ENCODE measurements at regions not wholly inside any gene's neighbourhood (a gene's known extent, or its start where the extent isn't known, plus 50 kb on each side); places are given as distances from the start of the nearest gene placed in this dataset.
"Not testable (repeated sequence)": the region's sequence is repeated elsewhere in the genome, so short reads cannot be mapped to it uniquely, and the experiment has no call there.

- Histone ChIP-seq H3K36me3 (no peaks in the 10 kb centered on the region), H3K9me3 (replicated peaks) (no peaks in the 10 kb centered on the region), H3K27me3 (replicated peaks) (no peaks in the 10 kb centered on the region), H3K4me1 (replicated peaks) (no peaks in the 10 kb centered on the region), H3K27ac (no peak overlapping the region), H3K4me3 (no peak overlapping the region)
- DNase-seq (ENCODE audit: low read depth in 1 of 2, low spot score in 2 of 2), result no peak
These were observed 288.9 kb upstream of the TECRL start for GRCh38 chr4:64698171-64698570.

- H3K36me3 ChIP-seq, result no peaks in the 10 kb centered on the region
- H3K4me3 ChIP-seq, result no peak overlapping the region
- no peak overlapping the region for H3K27ac ChIP-seq
- H3K9me3 ChIP-seq (replicated peaks), result no peaks in the 10 kb centered on the region
- H3K4me1 ChIP-seq (replicated peaks), result no peaks in the 10 kb centered on the region
- DNase-seq (ENCODE audit: low read depth in 1 of 2, low spot score in 2 of 2), result no peak
- H3K27me3 ChIP-seq (replicated peaks), result no peaks in the 10 kb centered on the region
These were observed 273.7 kb upstream of the TECRL start for GRCh38 chr4:64682946-64683345.

- Histone ChIP-seq H3K4me3 (no peak overlapping the region), H3K36me3 (no peaks in the 10 kb centered on the region), H3K27me3 (replicated peaks) (no peaks in the 10 kb centered on the region), H3K4me1 (replicated peaks) (no peaks in the 10 kb centered on the region), H3K9me3 (replicated peaks) (no peaks in the 10 kb centered on the region), H3K27ac (no peak overlapping the region)
- DNase-seq (ENCODE audit: low read depth in 1 of 2, low spot score in 2 of 2), result no peak
These were observed 273.2 kb upstream of the TECRL start for GRCh38 chr4:64682481-64682880.

GRCh38 chr4:64673121-64673520, 263.9 kb upstream of the TECRL start:
- H3K4me3 ChIP-seq; H3K4me1 ChIP-seq (replicated peaks); DNase-seq (ENCODE audit: low read depth in 1 of 2, low spot score in 2 of 2): not testable (repeated sequence)

GRCh38 chr4:64670647-64671046, 261.4 kb upstream of the TECRL start:
- H3K4me1 ChIP-seq (replicated peaks), result no peaks in the 10 kb centered on the region
- H3K9me3 ChIP-seq (replicated peaks), result no peaks in the 10 kb centered on the region; the same call in 1 of the 2 replicates
- H3K27me3 ChIP-seq (replicated peaks), result no peaks in the 10 kb centered on the region
- no peaks in the 10 kb centered on the region for H3K36me3 ChIP-seq
- no peak overlapping the region for H3K27ac ChIP-seq
- DNase-seq (ENCODE audit: low read depth in 1 of 2, low spot score in 2 of 2), result no peak
- no peak overlapping the region for H3K4me3 ChIP-seq

More at GRCh38 chr4:64673121-64673520, 263.9 kb upstream of the TECRL start:
- H3K9me3 ChIP-seq (replicated peaks); H3K27ac ChIP-seq; H3K36me3 ChIP-seq; H3K27me3 ChIP-seq (replicated peaks): not testable (repeated sequence)

- H3K9me3 ChIP-seq (replicated peaks), result no peaks in the 10 kb centered on the region; the same call in 1 of the 2 replicates
- H3K36me3 ChIP-seq, result no peaks in the 10 kb centered on the region
- no peak for DNase-seq (ENCODE audit: low read depth in 1 of 2, low spot score in 2 of 2)
- H3K27me3 ChIP-seq (replicated peaks), result no peaks in the 10 kb centered on the region
- H3K27ac ChIP-seq, result no peak overlapping the region
- no peaks in the 10 kb centered on the region for H3K4me1 ChIP-seq (replicated peaks)
- H3K4me3 ChIP-seq, result no peak overlapping the region
These were observed 234.6 kb upstream of the TECRL start for GRCh38 chr4:64643841-64644240.

- Histone ChIP-seq H3K4me3 (no peak overlapping the region), H3K4me1 (replicated peaks) (no peaks in the 10 kb centered on the region)
These were observed 233.7 kb upstream of the TECRL start for GRCh38 chr4:64642936-64643335.

GRCh38 chr4:64640402-64640801, 231.2 kb upstream of the TECRL start:
- not testable (repeated sequence) for H3K9me3 ChIP-seq (replicated peaks); DNase-seq (ENCODE audit: low read depth in 1 of 2, low spot score in 2 of 2); H3K27me3 ChIP-seq (replicated peaks); H3K4me1 ChIP-seq (replicated peaks); H3K27ac ChIP-seq; H3K36me3 ChIP-seq; H3K4me3 ChIP-seq

More at GRCh38 chr4:64642936-64643335, 233.7 kb upstream of the TECRL start:
- DNase-seq (ENCODE audit: low read depth in 1 of 2, low spot score in 2 of 2), result no peak
- Histone ChIP-seq H3K36me3 (no peaks in the 10 kb centered on the region), H3K9me3 (replicated peaks) (no peaks in the 10 kb centered on the region; the same call in 1 of the 2 replicates), H3K27me3 (replicated peaks) (no peaks in the 10 kb centered on the region), H3K27ac (no peak overlapping the region)

GRCh38 chr4:64625438-64625837, 216.2 kb upstream of the TECRL start:
- no peak for DNase-seq (ENCODE audit: low read depth in 1 of 2, low spot score in 2 of 2)
- H3K4me1 ChIP-seq (replicated peaks), result no peaks in the 10 kb centered on the region
- no peak overlapping the region for H3K4me3 ChIP-seq
- no peaks in the 10 kb centered on the region for H3K36me3 ChIP-seq
- H3K27me3 ChIP-seq (replicated peaks), result no peaks in the 10 kb centered on the region
- H3K9me3 ChIP-seq (replicated peaks), result no peaks in the 10 kb centered on the region
- no peak overlapping the region for H3K27ac ChIP-seq

- H3K27me3 ChIP-seq (replicated peaks), result no peaks in the 10 kb centered on the region
- no peaks in the 10 kb centered on the region for H3K4me1 ChIP-seq (replicated peaks)
- no peaks in the 10 kb centered on the region for H3K36me3 ChIP-seq
- no peak for DNase-seq (ENCODE audit: low read depth in 1 of 2, low spot score in 2 of 2)
- no peak overlapping the region for H3K4me3 ChIP-seq
- H3K27ac ChIP-seq, result no peak overlapping the region
- H3K9me3 ChIP-seq (replicated peaks), result no peaks in the 10 kb centered on the region
These were observed 208.6 kb upstream of the TECRL start for GRCh38 chr4:64617800-64618199.

- Histone ChIP-seq H3K27me3 (replicated peaks) (no peaks in the 10 kb centered on the region), H3K4me1 (replicated peaks) (no peaks in the 10 kb centered on the region), H3K36me3 (no peaks in the 10 kb centered on the region), H3K9me3 (replicated peaks) (no peaks in the 10 kb centered on the region), H3K4me3 (no peak overlapping the region), H3K27ac (no peak overlapping the region)
- DNase-seq (ENCODE audit: low read depth in 1 of 2, low spot score in 2 of 2), result no peak
These were observed 205.0 kb upstream of the TECRL start for GRCh38 chr4:64614276-64614675.

GRCh38 chr4:64613046-64613445, 203.8 kb upstream of the TECRL start:
- no peaks in the 10 kb centered on the region for H3K27me3 ChIP-seq (replicated peaks)
- H3K36me3 ChIP-seq, result no peaks in the 10 kb centered on the region
- H3K4me1 ChIP-seq (replicated peaks), result no peaks in the 10 kb centered on the region
- no peaks in the 10 kb centered on the region for H3K9me3 ChIP-seq (replicated peaks)
- DNase-seq (ENCODE audit: low read depth in 1 of 2, low spot score in 2 of 2), result no peak
- no peak overlapping the region for H3K4me3 ChIP-seq
- H3K27ac ChIP-seq, result no peak overlapping the region

GRCh38 chr4:64598066-64598465, 188.8 kb upstream of the TECRL start:
- no peak overlapping the region for H3K27ac ChIP-seq
- H3K4me1 ChIP-seq (replicated peaks), result no peaks in the 10 kb centered on the region
- H3K4me3 ChIP-seq, result no peak overlapping the region
- no peaks in the 10 kb centered on the region for H3K27me3 ChIP-seq (replicated peaks)
- no peaks in the 10 kb centered on the region for H3K9me3 ChIP-seq (replicated peaks)
- no peak for DNase-seq (ENCODE audit: low read depth in 1 of 2, low spot score in 2 of 2)
- no peaks in the 10 kb centered on the region for H3K36me3 ChIP-seq

- no peak overlapping the region for H3K4me3 ChIP-seq
- H3K4me1 ChIP-seq (replicated peaks), result no peaks in the 10 kb centered on the region
- no peaks in the 10 kb centered on the region for H3K27me3 ChIP-seq (replicated peaks)
- H3K27ac ChIP-seq, result no peak overlapping the region
- H3K9me3 ChIP-seq (replicated peaks), result no peaks in the 10 kb centered on the region
- no peaks in the 10 kb centered on the region for H3K36me3 ChIP-seq
- DNase-seq (ENCODE audit: low read depth in 1 of 2, low spot score in 2 of 2), result no peak
These were observed 185.5 kb upstream of the TECRL start for GRCh38 chr4:64594723-64595122.

- no peaks in the 10 kb centered on the region for H3K4me1 ChIP-seq (replicated peaks)
- no peak overlapping the region for H3K4me3 ChIP-seq
- H3K27me3 ChIP-seq (replicated peaks), result no peaks in the 10 kb centered on the region
- no peak for DNase-seq (ENCODE audit: low read depth in 1 of 2, low spot score in 2 of 2)
- H3K36me3 ChIP-seq, result no peaks in the 10 kb centered on the region
- H3K9me3 ChIP-seq (replicated peaks), result no peaks in the 10 kb centered on the region
- no peak overlapping the region for H3K27ac ChIP-seq
These were observed 179.3 kb upstream of the TECRL start for GRCh38 chr4:64588507-64588906.
